ENCODE measurements at regions not wholly inside any gene's neighbourhood (a gene's known extent, or its start where the extent isn't known, plus 50 kb on each side); places are given as distances from the start of the nearest gene placed in this dataset.

GRCh38 chr12:59941461-59941860, 345.6 kb downstream of the SLC16A7 start:
- TF ChIP-seq EZH2 (IDR thresholded peaks at IDR 0.05; ENCODE audit: insufficient read depth, poor library complexity, severe bottlenecking) (no peak), EZH2phosphoT487 (IDR thresholded peaks at IDR 0.05; ENCODE audit: insufficient read depth, low read depth) (no peak)
